OCI-LY3 (cell line): ENCODE measurements at regions not wholly inside any gene's neighbourhood (a gene's known extent, or its start where the extent isn't known, plus 50 kb on each side); places are given as distances from the start of the nearest gene placed in this dataset.

ENCODE experiments used
- H2AFZ ChIP-seq: fragments of 200-600, 300-600 bp; shearing (Covaris generic); 2 replicates; pipeline ENCODE4 v1.6.0; 2014; ENCODE audit warnings: antibody characterized with exemption, low read depth, low read length
- H3K27ac ChIP-seq: fragments of 200-600, 300-600 bp; sonication (generic); 2 replicates; pipeline ENCODE4 v1.5.1; 2014; ENCODE audit warnings: mild to moderate bottlenecking, low read length, moderate library complexity, mixed read lengths
- H3K27me3 ChIP-seq: fragments of 200-600, 300-600 bp; sonication (generic); 2 replicates; pipeline ENCODE4 v1.6.1; 2014; ENCODE audit warnings: low read depth, low read length, mixed read lengths
- H3K36me3 ChIP-seq: fragments of 200-600, 300-600 bp; sonication (generic); replicated peaks from 2 replicates; pipeline ENCODE3; 2014; ENCODE audit warnings: low read depth, low read length, mixed read lengths
- H3K4me1 ChIP-seq: fragments of 300-600, 200-600 bp; sonication (generic); 2 replicates; pipeline ENCODE4 v1.6.1; 2014; ENCODE audit warnings: low read length, mixed read lengths
- H3K4me2 ChIP-seq: fragments of 200-600, 300-600 bp; sonication (generic); 2 replicates; pipeline ENCODE4 v1.6.1; 2014; ENCODE audit warnings: low read length, mixed read lengths
- H3K4me3 ChIP-seq: fragments of 300-600, 200-600 bp; sonication (generic); 2 replicates; pipeline ENCODE4 v1.5.1; 2014; ENCODE audit warnings: antibody characterized with exemption, mild to moderate bottlenecking, low read length, moderate library complexity
- H3K79me2 ChIP-seq: fragments of 300-600, 200-600 bp; shearing (Covaris generic); 2 replicates; pipeline ENCODE4 v1.6.1; 2014; ENCODE audit warnings: mild to moderate bottlenecking, low read length, mixed read lengths
- H3K9ac ChIP-seq: fragments of 300-600, 200-600 bp; shearing (Covaris generic); 2 replicates; pipeline ENCODE4 v1.6.0; 2014; ENCODE audit warnings: mild to moderate bottlenecking, low read length, moderate library complexity
- H3K9me3 ChIP-seq: fragments of 200-600, 300-600 bp; shearing (Covaris generic); 2 replicates; pipeline ENCODE4 v1.6.1; 2014; ENCODE audit warnings: low read length, mixed read lengths; ENCODE audit not compliant: insufficient read depth
- H4K20me1 ChIP-seq: fragments of 200-600, 300-600 bp; sonication (generic); 2 replicates; pipeline ENCODE4 v1.6.1; 2016; ENCODE audit warnings: low read length, mixed read lengths; ENCODE audit not compliant: insufficient read depth
- EZH2phosphoT487 ChIP-seq: fragments of 200-600 bp; shearing (Covaris generic); IDR thresholded peaks from 2 replicates; pipeline ENCODE4 v1.6.1; 2018; ENCODE audit warnings: antibody characterized with exemption, mixed run types, low read depth
- TF ChIP-seq, protein P1 (sequence below): fragments of 200-600, 300-600 bp; sonication (generic); IDR thresholded peaks from 2 replicates; pipeline ENCODE4 v1.5.1; 2014; ENCODE audit warnings: antibody characterized with exemption, low read length, low read depth

- Histone ChIP-seq H3K36me3 (no peaks in the 10 kb centered on the region), H3K27ac (no peak overlapping the region), H3K9me3 (no peaks in the 10 kb centered on the region), H3K79me2 (no peaks in the 10 kb centered on the region), H3K4me2 (no peak overlapping the region), H3K4me1 (no peaks in the 10 kb centered on the region), H3K9ac (no peak overlapping the region), H2AFZ (no peak overlapping the region), H3K27me3 (no peaks in the 10 kb centered on the region), H4K20me1 (no peaks in the 10 kb centered on the region), H3K4me3 (no peak overlapping the region)
- TF ChIP-seq EZH2phosphoT487, result no peak
- TF ChIP-seq, protein P1, sequence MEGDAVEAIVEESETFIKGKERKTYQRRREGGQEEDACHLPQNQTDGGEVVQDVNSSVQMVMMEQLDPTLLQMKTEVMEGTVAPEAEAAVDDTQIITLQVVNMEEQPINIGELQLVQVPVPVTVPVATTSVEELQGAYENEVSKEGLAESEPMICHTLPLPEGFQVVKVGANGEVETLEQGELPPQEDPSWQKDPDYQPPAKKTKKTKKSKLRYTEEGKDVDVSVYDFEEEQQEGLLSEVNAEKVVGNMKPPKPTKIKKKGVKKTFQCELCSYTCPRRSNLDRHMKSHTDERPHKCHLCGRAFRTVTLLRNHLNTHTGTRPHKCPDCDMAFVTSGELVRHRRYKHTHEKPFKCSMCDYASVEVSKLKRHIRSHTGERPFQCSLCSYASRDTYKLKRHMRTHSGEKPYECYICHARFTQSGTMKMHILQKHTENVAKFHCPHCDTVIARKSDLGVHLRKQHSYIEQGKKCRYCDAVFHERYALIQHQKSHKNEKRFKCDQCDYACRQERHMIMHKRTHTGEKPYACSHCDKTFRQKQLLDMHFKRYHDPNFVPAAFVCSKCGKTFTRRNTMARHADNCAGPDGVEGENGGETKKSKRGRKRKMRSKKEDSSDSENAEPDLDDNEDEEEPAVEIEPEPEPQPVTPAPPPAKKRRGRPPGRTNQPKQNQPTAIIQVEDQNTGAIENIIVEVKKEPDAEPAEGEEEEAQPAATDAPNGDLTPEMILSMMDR, result no peak
Measured at GRCh38 chr1:17890815-17891191, 135.7 kb downstream of the ACTL8 start.

DNA sequence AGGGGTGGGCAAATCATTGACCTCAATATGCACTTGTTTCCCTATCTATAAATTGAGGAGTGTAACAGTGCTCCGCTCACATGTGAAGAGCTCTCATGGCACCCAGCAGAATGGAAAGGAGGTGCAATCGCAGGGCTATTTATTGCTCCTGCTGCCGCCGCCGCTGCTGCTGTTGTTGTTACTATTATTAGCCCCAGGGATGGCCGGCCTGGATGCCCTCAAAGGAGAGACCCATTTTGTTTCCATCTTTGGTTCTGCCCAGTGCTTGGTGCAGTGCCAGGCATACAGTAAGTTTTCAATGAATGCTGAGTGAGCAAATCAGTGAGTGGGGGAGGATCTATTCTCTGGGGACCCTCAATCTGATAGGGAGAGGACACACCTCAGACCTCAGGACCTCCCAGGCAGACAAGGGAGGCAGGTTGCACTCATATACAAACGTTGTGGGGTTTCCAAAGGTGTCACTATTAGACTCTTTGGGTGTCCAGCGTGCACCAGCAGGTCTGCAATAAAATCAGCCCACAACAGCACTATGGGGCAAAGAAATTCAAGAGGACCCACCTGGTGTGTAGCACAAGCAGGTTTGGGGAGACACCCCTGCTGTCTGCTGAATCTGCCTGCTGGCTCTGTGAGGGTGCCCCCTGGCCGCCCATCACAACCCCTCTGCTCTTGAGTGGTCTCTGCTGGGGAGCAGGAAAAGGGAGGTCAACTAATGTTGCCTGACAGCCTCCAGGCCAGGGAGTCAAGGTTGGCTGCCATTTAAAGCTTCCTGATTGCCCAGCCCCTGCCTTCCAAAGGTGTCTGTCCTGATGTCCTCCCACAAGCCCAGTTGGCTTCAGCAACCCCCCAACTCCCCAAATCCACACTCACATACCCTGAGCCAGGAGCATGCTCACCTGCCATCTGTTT, 136.3 kb downstream of the ACTL8 start:
- H3K4me3 ChIP-seq, result no peak overlapping the region
- H3K9ac ChIP-seq, result no peak overlapping the region
- H3K27ac ChIP-seq, result no peak overlapping the region
- no peaks in the 10 kb centered on the region for H3K36me3 ChIP-seq
- no peaks in the 10 kb centered on the region for H4K20me1 ChIP-seq
- no peak overlapping the region for H3K4me2 ChIP-seq
- no peaks in the 10 kb centered on the region for H3K27me3 ChIP-seq
- H3K4me1 ChIP-seq, result no peaks in the 10 kb centered on the region
- H2AFZ ChIP-seq, result no peak overlapping the region
- no peaks in the 10 kb centered on the region for H3K9me3 ChIP-seq
- no peaks in the 10 kb centered on the region for H3K79me2 ChIP-seq
- TF ChIP-seq, protein P1, result no peak
- no peak for TF ChIP-seq EZH2phosphoT487

- TF ChIP-seq, protein P1, result no peak
- TF ChIP-seq EZH2phosphoT487, result no peak
- Histone ChIP-seq H3K36me3 (no peaks in the 10 kb centered on the region), H3K27me3 (no peaks in the 10 kb centered on the region), H3K4me1 (no peaks in the 10 kb centered on the region), H3K79me2 (no peaks in the 10 kb centered on the region), H3K9me3 (no peaks in the 10 kb centered on the region), H2AFZ (no peak overlapping the region), H3K4me2 (no peak overlapping the region), H4K20me1 (no peaks in the 10 kb centered on the region), H3K27ac (no peak overlapping the region), H3K9ac (no peak overlapping the region), H3K4me3 (no peak overlapping the region)
Measured at GRCh38 chr1:17892225-17892624, 137.1 kb downstream of the ACTL8 start.

DNA sequence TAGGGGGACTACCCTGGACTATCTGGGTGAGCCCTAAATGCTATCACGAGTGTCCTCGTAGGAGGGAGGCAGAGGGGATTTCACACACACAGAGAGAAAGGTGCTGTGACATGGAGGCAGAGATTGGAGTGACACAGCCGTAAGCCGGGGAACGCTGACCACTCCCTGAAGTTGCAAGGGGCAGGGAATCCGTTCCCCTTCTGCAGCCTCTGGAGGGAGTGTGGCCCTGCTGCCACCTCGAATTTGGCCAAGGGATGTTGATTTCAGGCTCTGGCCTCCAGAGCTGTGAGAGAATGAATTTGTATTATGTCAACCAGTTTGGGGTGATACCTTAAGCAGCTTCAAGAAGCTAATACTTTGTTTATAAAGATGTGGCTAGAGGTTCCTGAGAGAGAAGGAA, 137.7 kb downstream of the ACTL8 start:
- H3K27me3 ChIP-seq, result no peaks in the 10 kb centered on the region
- H4K20me1 ChIP-seq, result no peaks in the 10 kb centered on the region
- no peak overlapping the region for H3K27ac ChIP-seq
- no peak overlapping the region for H3K4me3 ChIP-seq
- no peak overlapping the region for H3K4me2 ChIP-seq
- H3K36me3 ChIP-seq, result no peaks in the 10 kb centered on the region
- no peak overlapping the region for H2AFZ ChIP-seq
- H3K4me1 ChIP-seq, result no peaks in the 10 kb centered on the region
- TF ChIP-seq, protein P1, result no peak
- TF ChIP-seq EZH2phosphoT487, result no peak
- no peaks in the 10 kb centered on the region for H3K9me3 ChIP-seq
- no peaks in the 10 kb centered on the region for H3K79me2 ChIP-seq
- H3K9ac ChIP-seq, result no peak overlapping the region
